GM19239 (cell line): ENCODE measurements at regions not wholly inside any gene's neighbourhood (a gene's known extent, or its start where the extent isn't known, plus 50 kb on each side); places are given as distances from the start of the nearest gene placed in this dataset.
"Not testable (repeated sequence)": the region's sequence is repeated elsewhere in the genome, so short reads cannot be mapped to it uniquely, and the experiment has no call there.

Experiments used
- DNase-seq: peaks from one replicate; pipeline ENCODE4 v3.0.0; 2011; ENCODE audit warnings: low spot score; ENCODE audit not compliant: insufficient read length
- FAIRE-seq: peaks from 2 replicates; lab custom pipeline; 2011; peaks lifted over from hg19 to GRCh38; lab: Jason Lieb, UNC

DNA sequence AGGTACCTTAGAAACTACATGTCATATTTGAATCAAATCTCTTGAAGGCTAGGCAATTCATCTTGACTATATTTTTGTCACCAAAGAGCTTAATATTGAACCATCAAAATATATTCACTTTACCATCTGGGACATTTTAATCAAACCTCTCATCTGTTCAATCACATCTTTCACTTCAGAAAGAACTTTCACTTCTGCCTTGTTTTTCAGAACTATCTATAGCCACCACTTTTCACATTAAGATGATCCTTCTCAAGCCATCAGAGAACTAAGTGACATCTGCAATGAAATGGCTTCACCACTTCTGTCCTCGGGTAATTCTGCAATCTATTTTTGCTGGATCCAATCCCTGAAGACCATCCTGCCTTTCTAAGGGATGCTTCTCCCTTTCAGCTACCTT, 57.8 kb downstream of the OR2B2 start:
- DNase-seq (no peak), FAIRE-seq (no peak)

- FAIRE-seq (no peak), DNase-seq (no peak)
Observed at GRCh38 chr6:27851440-27851839, 60.8 kb downstream of the OR2B2 start.

DNA sequence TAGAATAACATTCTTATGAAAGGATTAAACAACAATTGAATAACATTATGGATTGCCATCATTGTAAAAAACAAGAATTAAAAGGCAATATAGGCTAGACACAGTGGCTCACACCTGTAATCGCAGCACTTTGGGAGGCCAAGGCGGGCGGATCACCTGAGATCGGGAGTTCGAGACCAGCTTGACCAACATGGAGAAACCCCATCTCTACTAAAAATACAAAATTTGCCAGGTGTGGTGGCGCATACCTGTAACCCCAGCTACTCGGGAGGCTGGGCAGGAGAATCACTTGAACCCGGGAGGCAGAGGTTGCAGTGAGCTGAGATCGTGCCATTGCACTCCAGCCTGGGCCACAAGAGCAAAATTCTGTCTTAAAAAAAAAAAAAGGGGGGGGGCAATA, 63.2 kb downstream of the OR2B2 start:
- FAIRE-seq, DNase-seq: not testable (repeated sequence)

DNA sequence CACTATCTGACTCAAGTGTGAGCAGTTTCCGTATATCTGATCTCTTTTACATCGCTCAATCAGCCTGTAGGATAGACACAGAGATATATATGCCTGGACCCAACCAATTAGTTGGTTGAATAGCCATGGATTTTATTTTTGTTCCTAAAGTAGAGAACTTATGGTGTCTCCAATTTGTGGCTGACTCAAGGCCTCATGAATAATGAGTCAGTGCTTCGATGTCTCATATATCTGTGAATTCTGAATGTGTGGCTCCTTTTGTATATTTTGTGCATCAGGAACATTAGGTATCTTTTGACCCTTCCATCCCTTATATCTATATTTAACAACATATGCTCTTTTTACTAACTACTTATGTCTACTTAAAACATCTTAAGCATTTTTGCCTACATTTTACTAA, 64.5 kb downstream of the OR2B2 start:
- FAIRE-seq (no peak), DNase-seq (no peak)

- FAIRE-seq (no peak), DNase-seq (no peak)
Observed at GRCh38 chr6:27840572-27840971, 71.6 kb downstream of the OR2B2 start.

DNA sequence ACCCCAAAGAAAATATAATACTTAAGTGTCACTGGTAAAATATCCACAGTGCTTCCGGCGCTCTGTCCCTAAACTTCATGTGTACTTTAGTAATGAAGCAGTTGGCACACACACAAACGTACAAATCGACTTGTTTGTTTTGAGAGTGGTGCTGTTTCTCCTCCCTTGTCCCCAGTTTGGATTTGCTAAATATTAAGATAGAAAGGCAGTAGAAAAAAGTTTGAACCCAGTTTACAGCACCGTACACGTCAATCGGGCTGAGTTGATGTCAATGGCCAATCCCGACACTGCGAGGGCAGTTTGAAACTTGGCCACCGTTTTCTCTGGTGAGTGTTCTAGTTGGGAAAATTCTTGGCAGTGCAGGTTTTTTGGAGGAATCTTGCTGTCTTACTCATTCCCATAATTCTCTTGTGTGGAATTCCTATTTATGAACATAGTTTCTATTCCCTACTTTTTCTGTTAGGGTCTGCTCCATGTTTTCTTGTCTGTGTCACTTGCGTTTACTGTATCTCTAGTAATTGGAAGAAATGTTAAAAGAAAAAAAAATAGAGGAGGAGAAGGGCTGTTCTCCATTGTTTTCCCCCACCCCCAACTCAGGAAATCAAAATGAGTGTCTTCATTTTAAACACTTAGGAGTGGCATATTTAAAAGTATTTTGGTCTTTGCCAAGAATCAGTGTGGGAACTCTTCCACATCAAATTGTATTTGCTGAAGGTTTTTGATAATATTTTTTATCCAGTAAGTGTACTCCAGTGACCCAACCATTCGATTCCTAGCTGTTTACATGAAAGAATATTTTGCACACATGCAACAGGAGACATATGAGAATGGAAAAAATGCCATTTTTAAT, 72.3 kb downstream of the OR2B2 start:
- DNase-seq (no peak), FAIRE-seq (no peak)

DNA sequence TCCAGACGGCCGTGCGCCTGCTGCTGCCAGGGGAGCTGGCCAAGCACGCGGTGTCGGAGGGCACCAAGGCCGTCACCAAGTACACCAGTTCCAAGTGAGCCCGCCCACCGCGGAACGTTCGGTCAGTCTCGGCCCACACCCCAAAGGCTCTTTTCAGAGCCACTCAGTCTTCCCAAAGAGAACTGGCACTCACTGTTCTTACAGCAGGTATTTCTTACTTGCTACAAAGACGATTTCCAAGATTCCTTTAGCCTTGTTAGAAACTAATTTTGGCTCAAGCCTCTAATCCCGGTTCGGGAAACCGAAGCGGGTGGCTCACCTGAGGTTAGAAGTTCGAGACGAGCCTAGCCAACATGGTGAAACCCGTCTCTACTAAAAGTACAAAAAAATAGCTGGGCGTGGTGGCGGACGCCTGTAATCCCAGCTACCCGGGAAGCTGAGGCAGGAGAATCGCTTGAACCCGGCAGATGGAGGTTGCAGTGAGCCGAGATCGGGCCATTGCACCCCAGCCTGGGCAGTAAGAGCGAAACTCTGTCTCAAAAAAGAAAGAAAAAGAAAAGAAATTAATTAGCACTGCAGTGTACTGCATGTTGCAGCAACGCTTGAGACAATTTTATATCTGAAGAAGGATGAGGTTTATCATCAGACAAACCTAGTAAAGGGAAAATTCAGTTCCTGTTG, 73.1 kb downstream of the OR2B2 start:
- FAIRE-seq (no peak), DNase-seq (no peak)

DNA sequence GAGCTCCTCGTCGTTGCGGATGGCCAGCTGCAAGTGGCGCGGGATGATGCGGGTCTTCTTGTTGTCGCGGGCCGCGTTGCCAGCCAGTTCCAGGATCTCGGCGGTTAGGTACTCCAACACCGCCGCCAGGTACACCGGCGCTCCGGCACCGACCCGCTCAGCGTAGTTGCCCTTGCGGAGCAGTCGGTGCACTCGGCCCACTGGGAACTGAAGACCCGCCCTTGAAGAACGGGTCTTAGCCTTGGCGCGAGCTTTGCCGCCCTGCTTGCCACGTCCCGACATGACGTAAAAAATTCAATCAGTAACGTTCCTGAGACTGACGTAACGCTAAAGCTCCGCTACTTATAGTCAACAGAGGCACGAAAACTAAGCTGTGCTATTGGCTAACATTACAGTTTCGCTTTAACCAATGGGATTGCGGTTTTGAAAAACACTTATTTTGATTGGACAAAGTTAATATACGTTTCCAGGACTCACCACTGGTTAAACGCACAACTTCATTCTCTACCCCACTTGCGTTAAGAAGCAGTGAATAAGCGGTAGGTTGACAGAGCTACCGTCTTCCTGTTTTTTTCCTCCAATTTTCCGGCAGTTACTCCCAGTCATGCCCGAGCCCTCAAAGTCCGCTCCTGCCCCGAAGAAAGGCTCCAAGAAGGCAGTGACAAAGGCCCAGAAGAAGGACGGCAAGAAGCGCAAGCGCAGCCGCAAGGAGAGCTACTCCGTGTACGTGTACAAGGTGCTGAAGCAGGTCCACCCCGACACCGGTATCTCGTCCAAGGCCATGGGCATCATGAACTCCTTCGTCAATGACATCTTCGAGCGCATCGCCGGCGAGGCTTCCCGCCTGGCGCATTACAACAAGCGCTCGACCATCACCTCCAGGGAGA, 73.9 kb downstream of the OR2B2 start:
- FAIRE-seq (peak; percentile 93), DNase-seq (peak; percentile 49)

DNA sequence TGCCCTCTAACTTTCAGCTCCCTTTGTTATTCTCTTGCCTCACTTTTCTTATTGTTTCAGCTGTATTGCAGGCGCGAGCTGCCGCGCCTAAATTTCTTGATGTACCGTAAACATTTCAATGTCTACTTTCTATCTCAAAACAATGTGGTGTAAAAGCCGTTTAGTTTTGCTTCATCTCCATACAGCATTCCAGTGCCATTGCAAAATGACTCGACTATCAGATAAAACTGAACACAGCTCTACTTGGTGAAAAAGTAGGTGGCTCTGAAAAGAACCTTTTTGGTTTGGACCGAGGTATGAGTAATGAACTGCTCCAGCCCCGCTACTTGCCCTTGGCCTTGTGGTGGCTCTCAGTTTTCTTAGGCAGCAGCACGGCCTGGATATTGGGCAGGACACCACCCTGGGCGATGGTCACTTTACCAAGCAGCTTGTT, 74.6 kb downstream of the OR2B2 start:
- no peak for DNase-seq
- FAIRE-seq = no peak

- DNase-seq (no peak), FAIRE-seq (peak; percentile 89)
Observed at GRCh38 chr6:27836783-27837624, 75.2 kb downstream of the OR2B2 start.

GRCh38 chr6:27836141-27836782, 75.9 kb downstream of the OR2B2 start:
- no peak for FAIRE-seq
- no peak for DNase-seq

GRCh38 chr6:27834879-27835549, 77.2 kb downstream of the OR2B2 start:
- FAIRE-seq (no peak), DNase-seq (no peak)

- no peak for DNase-seq
Observed at GRCh38 chr6:27834384-27834783, 77.8 kb downstream of the OR2B2 start.

GRCh38 chr6:27831434-27832081, 80.6 kb downstream of the OR2B2 start:
- peak; percentile 98 for FAIRE-seq
- not testable (repeated sequence) for DNase-seq

More at GRCh38 chr6:27834384-27834783, 77.8 kb downstream of the OR2B2 start:
- FAIRE-seq = no peak

GRCh38 chr6:27830600-27831433, 81.4 kb downstream of the OR2B2 start:
- DNase-seq, FAIRE-seq: not testable (repeated sequence)

DNA sequence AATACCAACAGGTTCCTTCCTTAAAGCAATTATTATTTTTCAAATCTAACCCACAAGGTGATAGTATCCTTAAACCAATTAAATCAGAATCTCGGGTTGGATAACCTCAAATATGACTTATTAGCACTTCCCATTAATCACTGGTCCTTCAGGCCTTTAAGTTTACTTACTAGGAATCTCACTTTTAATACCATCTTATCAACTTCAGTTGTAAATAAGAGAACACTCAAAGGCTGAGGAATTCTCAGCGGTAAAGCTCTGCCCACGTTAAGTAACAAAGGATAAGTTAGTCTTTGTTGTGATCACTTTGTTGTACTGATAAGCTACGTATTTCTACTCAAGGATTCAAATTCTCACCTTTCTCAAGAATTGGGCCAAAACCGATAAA, 82.0 kb downstream of the OR2B2 start:
- no peak for FAIRE-seq
- no peak for DNase-seq

- no peak for DNase-seq
- no peak for FAIRE-seq
Observed at GRCh38 chr6:27829453-27830211, 82.6 kb downstream of the OR2B2 start.
